GM18861 (cell line): ENCODE measurements at regions not wholly inside any gene's neighbourhood (a gene's known extent, or its start where the extent isn't known, plus 50 kb on each side); places are given as distances from the start of the nearest gene placed in this dataset.
"Not testable (repeated sequence)": the region's sequence is repeated elsewhere in the genome, so short reads cannot be mapped to it uniquely, and the experiment has no call there.

Source experiments
- ATAC-seq: cut with Tn5 transposase; IDR thresholded peaks from one replicate; pipeline ENCODE4 v1.9.1; 2021; ENCODE audit not compliant: unreplicated experiment

DNA sequence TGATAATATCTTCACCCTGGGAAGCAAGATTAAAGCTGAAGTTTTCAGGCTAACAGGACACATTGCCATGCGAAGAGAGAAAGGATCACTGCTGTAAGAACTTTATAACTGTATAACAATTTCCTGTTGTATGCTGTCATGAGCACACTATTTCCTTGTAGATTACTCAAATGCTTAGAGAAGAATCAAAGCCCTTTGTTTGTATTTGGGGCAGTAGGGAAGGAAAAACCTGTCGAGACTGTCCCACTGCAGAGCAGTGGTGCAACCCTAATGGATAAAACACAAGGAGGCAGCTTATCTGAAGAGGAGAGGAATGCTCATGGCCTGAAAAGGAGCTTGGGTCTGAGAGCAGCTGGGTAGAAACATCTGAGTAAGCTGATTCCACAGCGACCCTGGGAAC is 327.7 kb upstream of the NPSR1 start:
- no peak for ATAC-seq

DNA sequence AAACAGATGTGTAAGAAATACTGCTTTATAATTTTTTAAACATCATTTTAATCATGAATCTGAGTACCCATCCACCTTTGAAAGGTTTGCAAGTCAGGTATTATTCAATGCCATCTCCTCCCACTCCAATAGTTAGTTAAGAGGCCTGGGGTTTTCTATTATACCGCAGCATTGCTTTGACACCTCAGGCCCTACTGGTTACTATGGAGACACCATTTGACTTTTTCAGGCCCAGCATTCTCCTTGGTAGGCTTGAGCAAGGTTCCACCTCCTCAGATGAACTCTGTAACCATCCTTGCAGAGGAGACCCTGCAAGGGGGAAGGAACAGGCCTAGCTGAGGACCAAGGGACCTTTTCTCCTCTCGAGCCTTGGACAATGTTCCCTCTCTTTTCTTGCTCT is 326.9 kb upstream of the NPSR1 start:
- ATAC-seq = no peak

DNA sequence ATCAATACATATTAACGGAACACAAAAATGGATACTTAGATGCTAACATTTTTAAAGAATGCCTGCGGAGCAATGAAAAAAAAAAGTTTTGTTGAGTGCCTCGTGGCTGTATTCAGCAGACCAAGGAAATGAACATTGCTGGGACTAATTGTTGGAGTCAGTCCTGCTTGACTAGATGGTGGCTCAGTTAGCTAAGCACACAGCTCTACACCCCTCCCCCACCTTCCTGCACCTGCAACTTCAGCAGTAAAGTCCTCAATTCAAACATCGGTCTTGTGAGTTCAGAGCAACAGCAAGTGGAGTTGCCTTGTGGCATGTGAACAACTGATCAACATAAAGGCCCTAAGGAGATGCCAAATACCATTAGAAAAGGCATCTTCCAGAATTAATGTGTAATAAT is 326.0 kb upstream of the NPSR1 start:
- ATAC-seq = no peak

DNA sequence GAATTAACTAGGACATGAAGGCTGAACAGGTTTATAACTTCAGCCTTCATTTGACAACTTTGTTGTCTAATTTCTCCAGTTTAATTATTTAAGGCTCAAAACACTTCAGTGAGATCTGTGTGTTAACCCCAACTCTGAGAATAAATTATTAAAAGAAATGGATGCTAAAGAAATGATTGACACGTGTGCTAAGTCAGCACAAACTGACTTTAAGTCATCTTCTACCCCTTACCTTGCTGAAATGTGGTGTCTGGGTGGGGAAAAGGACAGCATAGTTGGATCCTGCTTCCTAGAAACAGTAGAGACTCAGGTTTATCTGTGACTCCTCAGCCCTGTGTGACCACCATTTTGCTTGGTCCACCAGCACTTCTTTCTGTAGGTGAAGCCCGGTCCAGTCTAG is 324.8 kb upstream of the NPSR1 start:
- no peak for ATAC-seq

DNA sequence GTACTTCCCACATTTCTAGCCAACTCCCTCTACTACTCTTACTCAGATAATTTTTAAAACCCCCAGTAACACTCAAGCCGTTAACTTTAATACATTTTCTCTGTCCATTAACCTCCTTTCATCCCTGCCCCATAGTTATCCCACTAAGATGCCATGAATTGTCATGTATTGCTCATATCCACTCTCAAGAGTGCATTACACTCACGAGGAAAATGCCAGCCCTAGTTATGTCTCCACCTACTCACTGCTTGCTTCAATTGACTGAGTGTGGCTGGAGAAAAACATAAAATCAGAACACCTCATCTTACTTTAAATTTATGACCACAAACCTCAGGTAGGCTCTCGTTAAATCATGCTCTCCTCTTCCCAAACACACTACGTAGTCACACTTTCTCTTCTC is 324.1 kb upstream of the NPSR1 start:
- ATAC-seq = no peak

DNA sequence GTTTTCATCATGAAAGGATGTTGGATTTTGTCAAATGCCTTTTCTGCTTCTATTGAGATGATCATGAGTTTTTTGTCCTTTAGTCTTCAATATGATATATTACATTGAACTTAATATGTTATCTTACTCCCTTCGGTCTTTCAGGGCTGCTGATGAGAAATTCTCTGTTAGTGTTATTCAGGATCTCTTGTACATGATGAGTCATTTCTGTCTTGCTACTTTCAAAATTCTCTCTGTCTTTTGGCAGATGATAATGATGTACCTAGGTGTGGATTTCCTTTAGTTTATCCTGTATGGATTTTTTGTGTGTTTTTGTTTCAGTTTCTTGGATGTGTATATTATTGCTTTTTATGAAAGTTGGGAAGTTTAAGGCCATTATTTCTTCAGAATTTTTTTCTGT is 320.9 kb upstream of the NPSR1 start:
- ATAC-seq = no peak

DNA sequence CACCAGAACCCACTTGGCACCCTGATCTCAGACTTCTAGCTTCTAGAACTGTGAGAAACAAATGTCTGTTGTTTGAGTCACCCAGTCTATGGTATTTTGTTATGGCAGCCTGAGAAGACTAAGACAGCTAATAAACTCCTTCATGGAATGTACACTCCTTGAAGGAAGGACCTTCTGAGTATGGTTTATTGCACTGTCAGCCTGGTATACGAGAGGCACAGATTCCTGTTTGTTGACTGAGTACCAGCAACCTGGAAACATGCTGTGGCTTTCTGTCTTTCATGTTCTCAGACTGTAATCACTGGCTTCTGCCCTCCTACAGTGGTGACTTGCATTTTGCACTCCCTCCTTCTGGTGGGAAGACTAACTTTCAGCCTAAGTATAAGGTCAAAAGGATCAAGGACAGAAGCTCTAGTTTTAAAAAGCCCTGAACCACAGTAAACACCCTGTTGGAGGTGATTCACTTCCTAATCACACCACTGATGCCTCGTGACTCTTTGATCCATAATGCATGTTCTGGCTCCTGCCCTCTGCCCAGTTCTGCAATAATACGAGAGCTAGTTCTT is 319.0 kb upstream of the NPSR1 start:
- ATAC-seq = no peak

DNA sequence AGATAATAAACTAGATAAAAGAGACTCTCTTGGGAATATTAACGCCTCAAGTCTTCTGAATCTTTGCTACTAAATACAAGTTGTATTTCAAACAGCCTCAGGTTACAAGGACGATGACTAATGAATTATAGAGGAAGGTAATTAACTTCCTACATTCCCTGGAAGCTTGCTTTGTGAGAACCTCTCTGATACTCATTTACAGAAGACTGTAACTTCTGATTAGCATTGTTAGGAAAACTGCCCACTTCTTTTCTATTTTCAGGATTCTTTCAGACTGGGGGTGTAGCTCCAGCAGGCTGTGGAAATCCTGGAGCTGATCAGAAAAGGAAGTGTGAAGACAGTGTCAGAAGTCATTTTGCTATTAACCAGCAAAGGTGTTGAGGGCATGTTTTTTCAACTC is 316.7 kb upstream of the NPSR1 start:
- no peak for ATAC-seq

DNA sequence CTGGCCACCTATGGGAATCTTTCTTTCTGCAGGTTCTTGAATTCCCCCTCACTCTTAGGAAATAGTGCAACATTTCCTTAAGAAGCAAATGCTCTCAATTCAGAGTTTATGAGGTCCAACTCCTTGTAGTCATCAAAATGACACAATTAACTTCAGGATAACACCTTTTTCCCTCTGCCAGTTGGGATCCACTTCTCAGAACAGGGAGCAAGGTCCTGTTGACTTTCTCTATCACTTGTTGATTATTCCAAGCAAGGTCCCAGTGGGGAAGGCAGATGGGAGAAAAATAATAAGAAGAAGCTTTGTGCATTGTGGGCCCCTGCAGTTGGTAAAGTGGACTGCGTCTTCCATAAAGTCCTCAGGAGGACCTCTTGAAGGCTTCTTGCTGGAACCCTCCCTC is 315.6 kb upstream of the NPSR1 start:
- no peak for ATAC-seq

DNA sequence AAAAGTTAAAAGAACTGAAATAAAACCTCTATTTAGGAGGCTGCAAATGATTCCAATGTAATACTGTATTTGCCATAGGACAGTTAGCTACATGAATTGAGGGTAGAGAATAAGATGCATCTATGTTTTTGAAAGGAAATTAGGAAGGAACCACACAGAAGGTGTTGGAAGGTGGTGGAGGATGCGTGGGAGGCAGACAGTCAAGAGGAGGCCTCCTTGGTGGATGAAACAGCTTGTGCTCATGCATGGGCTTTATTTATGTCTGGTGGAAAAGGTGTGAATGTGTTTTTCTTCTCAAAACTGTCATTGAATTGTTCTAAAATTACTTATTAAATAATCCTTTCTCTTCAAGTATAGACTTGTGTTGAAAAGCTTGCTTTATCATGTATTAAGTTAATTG is 314.4 kb upstream of the NPSR1 start:
- ATAC-seq = no peak

DNA sequence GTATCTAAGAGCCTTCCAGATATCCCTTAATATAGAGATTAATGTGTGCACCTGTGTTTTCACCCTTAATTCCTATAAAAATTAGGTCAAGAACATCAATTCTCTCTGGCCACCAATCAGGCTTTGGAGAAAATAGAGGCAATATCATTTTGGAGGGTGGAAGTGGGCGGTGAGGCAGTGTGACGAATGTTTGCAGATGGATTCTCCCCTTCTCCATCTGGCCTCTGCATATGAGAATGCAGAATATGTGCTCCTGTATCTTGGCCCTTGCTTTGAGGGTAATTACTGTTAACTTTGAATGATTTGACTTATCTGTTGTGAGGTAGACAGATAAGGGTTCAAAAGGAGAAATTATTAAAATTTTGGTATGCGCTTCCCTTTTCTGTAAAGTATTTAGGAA is 304.0 kb upstream of the NPSR1 start:
- no peak for ATAC-seq

DNA sequence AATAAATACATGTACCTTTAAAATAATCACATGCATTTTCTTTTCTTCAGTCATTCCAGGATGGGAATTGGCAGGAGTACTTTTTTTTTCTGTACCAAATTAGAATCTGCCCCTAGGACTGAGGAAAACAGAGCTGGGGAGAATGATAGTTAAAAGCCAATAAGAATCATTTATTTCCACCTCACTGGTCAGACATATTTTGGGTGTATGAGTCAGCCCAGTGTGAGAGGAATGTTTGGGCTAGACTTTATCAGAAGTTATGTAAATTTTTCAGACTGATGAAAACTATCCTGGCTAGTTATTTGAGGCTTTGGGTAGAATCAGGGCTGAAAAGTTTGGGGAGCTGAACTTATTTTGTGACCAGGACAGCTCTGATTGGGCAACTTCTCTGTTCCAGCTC is 303.1 kb upstream of the NPSR1 start:
- ATAC-seq = no peak

DNA sequence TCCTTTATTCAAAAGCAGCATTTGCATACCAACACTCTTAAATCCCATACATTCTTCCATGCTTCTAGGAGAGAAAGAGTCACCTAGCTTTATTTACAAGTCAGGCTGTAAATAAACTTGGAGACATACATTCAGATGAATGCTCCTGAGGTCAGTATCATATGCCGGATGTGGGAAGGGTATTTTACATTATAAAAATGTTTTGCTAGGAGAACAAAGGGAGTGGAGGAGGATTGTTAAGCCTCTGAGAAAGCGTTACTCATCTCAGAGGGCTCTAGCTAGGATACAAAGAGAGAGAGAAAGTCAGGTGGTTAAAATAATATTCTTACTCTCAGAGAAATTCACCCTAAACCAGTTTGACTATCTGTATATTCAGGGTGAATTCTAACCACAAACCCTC is 300.9 kb upstream of the NPSR1 start:
- no peak for ATAC-seq

DNA sequence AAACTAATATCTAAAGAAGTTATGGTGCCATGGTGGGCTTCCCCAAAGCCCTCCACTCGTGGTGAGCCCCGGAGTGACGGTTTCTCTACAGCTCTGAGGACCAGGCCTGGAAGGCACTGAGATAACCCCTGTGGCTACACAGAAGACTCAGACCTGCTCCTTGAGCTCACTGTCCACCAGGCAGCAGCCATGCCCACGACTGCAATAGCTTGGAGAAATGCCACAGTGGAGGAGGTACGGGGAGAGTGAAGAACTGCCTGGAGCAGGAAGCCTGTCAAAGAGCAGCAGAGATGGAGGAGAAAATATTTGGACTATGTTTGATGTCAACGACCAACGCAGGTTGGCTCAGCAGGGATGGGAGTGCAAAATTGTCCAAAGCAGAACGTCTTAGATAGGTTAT is 300.1 kb upstream of the NPSR1 start:
- no peak for ATAC-seq

DNA sequence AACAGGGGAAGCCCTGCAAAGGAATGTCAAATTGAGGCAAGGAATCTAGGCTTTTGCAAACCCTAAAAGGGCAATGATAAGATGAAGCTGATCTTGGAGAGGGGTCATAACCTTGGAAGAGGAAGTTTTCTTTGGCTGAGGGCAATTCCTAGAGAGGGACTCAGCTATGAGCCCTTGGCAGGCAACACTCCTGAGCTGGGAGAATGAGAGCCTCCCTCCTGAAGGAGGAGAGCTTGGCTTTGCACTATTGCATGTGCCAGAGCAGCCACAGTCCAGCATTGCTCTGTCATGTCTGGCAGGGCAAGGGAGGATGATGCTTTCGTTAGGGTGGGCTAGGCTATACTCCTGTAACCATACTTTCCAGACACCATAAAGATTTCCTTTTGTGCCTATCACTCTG is 299.4 kb upstream of the NPSR1 start:
- not testable (repeated sequence) for ATAC-seq

DNA sequence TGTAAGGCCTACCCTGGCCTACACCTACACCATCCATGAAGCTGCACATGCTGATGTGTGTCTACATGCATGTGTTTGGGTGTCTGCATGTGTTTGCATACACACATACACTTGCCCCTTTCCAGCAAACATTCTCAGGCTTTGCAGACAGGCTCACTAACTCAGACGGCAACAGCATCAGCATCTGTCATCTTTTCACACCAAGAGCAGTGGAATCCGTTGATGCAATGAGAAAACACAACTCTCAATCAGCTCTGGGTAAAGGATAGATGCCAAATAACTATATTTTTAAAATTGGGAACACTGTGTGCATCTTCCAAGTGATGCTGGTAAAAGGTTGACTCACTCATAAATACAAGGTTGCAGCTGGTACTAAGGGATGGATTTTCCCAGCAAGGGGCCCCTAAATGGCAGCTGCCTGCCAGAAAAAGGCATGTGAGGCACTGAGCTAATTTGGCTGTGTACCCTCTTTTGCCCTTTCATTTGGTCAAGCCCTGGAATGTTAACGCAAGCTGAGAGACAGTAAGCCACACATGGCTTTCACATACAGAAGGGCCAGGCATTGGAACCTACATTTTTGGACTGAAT is 296.3 kb upstream of the NPSR1 start:
- no peak for ATAC-seq

DNA sequence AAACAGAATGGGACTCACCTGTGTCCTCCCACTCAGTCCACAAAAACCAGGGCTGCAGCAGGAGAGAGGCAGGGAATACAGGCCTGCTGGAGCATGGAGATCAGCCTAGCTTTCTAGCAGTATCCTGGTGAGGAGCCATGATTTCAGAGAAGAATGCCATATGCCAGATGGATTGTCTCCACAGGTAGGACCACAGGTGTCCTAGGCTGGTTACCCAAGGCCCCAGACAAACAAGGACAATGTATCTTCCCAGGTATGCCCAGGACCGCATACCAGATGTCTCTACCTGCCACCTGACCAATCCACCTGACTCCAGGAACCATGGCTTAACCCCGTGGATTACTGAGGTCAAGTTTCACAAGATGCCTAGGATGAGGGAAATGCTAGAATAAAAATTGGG is 295.4 kb upstream of the NPSR1 start:
- ATAC-seq = no peak

DNA sequence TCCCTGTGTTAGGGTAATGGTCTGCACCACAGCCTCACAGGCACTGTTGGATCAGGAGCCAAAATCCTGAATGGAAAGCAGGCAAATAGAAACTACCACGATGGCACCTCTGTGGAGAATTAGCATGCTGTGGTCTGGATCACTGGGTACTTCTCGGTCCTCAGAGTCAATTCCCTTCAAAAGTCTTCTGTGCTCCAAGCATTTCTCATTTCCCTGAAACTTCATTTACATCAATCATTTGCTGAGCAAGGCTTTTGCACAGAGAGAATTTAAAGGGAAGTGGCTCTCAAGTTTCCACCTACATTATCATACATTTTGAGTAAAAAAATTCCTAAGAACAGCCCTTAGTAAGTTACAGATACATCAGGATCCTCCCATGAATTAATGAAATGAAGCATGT is 293.9 kb upstream of the NPSR1 start:
- no peak for ATAC-seq

DNA sequence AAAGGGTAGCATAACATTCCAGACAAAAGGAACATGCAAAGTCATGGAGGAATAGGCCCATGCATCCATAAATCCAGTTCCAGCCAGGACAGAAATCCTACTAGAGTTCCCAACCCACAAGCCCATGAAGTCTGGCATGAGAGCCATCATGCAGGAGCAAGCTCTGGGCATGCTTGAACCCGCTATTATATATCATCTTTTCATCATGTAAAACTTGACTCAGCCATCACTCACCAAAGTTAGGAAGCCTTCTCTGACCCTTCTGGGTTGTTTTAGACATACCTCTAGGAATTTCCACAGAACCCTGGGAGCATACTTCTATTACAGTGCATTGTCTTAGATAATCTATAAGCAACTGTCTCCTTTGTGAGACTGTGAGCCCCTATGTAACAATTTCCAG is 293.0 kb upstream of the NPSR1 start:
- no peak for ATAC-seq

DNA sequence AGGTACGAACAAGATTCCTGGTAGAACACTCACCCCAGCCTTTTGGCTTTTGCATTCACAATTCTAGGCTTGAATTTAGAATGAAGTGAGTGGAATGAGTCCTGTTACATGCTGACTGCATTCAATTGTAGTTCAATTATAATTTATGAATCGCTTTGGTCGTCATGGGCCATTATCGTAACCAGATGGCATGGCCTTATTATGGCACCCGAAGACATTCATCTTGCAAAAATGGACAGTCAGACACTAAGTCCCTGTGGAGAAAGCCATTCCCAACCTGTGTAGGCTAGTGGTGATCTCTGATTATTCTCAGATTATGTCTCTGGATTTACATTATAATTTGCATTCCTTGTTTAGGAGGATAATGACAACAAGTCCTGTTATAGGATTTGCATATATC is 292.4 kb upstream of the NPSR1 start:
- no peak for ATAC-seq

DNA sequence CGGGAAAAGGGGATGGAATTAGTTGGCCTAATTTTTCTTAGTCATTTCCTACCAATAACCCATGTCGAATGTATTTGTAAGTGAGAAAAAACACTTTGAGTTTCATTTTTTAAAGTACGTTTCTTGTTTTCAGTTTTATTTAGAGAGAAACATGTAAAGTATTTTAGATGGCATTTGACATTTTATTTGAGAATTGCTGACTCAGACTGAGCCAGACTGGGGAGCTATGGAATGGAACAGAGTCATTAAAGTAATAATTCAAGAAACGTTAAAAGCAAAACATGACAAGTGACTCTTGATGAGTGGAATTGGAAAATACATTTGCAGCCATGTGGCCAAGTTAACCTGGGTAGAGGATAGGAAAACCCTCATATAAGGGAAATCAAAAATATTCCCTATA is 286.1 kb upstream of the NPSR1 start:
- ATAC-seq = no peak

DNA sequence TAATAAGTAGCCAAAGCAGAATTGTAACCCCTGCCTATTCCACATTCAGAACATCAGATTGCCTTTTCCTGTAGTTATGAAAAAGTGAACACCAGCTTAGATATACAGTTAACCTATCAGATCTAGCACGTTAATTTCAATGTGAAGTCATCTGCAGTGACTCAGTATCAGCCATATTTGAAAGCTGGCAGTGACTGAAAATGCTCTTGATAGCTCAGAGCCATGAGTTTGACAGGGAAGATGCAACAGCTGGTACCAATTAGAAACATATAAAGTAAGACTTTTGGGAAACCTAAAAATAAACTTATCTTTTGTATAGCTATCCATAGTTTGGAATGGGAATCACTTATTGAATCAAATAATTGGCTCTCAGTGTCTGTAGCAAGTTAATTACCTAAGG is 284.1 kb upstream of the NPSR1 start:
- no peak for ATAC-seq

DNA sequence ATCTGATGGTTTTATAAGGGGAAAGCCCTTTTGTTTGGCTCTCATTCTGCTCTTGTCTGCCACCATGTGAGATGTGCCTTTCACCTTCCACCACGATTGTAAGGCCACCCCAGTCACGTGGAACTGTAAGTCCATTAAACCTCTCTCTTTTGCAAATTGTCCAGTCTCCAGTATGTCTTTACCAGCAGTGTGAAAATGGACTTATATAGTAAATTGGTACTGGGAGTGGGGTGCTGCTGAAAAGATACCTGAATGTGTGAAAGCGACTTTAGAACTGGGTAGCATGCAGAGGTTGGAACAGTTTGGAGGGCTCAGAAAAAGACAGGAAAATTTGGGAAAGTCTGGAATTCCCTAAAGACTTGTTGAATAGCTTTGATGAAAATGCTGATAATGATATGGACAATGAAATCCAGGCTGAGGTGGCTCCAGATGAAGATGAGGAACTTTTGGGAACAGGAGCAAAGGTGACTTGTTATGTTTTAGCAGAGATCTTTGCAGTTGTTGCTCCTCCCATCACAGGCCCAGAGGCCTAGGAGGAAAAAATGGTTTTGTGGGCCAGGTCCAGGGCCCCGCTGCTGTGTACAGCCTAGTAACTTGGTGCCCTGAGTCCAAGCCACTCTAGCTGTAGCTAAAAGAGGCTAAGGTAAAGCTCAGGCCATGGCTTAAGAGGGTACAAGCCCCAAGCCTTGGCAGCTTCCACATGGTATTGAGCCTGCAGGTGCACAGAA is 275.7 kb upstream of the NPSR1 start:
- no peak for ATAC-seq
